NCI-H2081 treated with DMSO at 0.1 percent for 48 hours (cell line): ENCODE measurements at regions not wholly inside any gene's neighbourhood (a gene's known extent, or its start where the extent isn't known, plus 50 kb on each side); places are given as distances from the start of the nearest gene placed in this dataset.
"Not testable (repeated sequence)": the region's sequence is repeated elsewhere in the genome, so short reads cannot be mapped to it uniquely, and the experiment has no call there.

Experiments used
- DNase-seq: peaks from one replicate; lab custom pipeline; 2025; lab: John Stamatoyannopoulos, UW

DNA sequence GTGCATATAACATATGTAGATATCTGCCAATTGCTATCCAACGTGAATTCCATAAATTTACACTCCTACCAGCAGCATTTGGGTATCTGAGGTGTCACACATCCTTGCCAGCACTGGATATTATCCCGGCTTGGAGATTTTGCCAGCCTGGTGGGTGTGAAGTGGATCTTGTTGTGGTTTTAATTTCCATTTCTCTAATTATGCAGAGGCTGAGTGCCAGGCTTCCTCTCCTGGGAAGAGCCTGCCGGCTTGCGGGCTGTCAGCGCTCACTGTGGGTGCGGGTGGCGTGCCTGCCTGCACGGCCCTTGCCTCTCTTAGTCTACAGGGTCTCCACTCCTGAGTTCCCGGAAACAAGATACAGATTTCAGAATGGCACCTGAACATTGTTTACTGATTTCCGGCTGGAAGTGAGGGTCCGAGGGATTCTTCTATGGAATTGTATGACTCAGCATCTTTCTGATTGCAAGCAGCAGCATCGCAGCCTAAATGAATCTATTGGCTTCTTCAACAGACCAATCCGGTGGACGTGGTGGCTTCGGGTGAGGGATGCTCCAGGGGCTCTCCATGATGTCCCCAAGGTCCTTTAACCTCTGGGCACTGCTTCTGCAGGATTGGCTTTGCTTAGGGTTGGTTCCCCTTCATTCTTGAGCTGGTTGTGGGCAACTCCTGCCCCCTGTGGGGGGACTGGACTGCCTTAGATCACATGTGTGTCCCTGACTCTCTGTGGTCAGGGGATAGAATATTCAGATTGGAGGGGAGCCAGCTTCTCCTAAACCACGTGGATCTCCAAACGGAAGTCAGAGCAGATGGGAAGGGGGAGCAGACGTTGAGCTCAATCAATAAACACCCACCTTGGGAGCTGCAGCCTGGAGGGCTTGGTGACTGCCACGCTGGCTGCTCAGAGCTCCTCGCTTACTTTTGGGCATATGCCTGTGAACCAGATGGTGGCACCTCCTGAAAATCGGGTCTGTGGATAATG lies 58.0 kb upstream of the LRPAP1 start:
- DNase-seq = not testable (repeated sequence)

DNA sequence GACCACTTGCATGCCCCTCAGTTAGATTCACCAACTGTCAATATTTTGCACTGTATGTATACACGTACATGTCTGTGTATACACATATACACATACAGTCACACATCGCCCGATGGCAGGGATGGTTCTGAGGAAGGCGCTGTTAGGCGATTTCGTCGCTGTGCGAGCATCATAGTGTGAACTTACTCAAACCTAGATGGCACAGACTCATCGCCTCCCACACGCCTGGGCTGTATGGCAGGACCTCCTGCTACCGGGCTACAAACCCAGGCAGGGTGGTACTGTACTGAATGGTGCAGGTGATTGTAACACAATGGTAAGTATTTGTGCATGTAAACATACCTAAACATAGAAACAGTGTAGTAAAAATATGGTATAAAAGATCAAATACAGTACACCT lies 57.2 kb upstream of the LRPAP1 start:
- DNase-seq = not testable (repeated sequence)

DNA sequence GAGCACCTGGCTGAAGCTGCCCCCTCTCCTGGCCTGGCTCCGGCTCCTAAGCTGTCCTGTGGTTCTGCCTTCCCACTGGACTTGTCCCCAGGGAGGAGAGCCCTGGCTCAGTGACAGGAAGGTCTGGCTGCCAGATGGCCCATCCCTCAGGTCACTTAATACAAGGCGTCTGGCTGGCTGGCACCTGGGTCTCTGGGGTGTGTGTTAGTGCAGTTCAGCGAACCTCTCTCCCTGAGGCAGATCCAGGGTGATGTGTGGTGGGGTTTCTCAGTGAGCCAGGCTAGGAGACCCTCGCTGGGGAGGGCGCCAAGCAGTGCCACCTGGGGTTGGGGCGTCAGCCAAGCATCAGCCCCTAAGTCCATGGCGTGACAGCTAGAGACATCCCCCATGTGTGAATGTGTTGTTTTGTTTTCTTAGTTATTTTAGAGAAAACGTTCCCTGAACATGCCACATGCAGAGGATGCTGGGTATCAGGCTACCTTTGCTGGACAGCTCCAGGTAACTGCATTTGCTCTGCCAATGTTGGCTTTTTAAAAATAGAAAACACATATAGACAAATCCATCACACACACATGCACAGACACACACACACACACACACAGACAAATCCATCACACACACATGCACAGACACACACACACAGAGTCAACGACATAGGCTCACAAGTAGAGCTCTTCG lies 56.4 kb upstream of the LRPAP1 start:
- not testable (repeated sequence) for DNase-seq

DNA sequence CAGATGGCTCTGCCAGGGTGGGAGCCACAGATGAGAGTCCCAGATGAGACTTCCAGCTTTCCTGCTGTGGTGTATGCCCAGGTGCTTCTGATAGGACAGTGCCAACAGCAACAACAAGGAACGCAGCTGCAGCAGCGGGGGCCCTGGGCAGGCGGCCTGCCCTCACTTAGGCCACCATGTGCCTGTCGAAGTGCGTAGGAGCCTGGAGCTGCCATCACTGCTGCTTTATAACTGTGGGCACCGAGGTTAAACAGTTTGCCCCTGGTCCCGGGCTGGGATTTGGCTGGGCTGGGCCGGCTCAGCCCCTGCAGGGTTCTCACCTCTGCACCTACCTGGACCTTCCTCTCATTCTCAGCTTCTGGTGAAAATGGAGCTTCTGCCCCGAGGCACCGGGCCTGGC lies 54.4 kb upstream of the LRPAP1 start:
- DNase-seq = not testable (repeated sequence)

DNA sequence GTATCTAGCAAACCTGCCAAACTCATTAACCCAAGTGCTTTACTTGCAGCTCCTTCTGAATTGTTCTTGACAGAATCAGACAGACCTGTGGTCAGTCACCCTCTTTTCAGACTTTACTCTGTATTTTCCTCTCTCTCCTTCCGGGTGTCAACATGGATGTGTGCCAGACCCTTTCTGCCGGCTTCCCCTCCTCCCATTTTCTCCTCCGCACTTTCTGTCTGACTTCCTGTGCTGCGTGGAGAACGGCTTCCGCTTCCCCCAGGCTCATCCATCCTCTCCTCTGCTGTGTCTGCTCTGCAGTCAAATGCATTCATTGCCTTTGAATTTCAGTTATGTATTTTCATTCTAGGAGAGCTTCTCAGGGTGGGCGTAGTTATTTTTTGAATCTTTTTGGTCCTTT lies 53.3 kb upstream of the LRPAP1 start:
- DNase-seq = not testable (repeated sequence)

DNA sequence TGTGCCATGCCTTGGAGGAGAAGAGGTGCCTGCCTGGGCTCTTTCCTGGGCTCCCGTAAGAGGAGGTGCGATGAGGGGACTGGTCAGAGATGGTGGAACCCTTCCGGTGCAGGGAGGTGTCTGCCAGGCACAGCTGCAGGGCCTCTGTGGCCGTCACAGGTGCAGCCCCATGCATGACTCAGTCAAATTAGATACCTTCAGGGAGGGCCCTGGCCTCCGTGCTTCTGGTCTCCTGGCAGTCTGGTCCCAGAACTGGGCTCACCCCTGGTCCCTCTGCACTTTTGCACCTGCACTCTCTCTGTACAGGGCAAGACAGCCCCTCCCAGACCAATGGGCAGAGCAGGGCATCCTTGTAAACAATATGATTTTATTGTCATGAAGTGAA lies 49.9 kb upstream of the LRPAP1 start:
- DNase-seq = no peak
